Duodenal mucosa (tissue), 2 donors: ENCODE measurements at regions not wholly inside any gene's neighbourhood (a gene's known extent, or its start where the extent isn't known, plus 50 kb on each side); places are given as distances from the start of the nearest gene placed in this dataset.

Experiments
- H3K27ac ChIP-seq: one replicate; pipeline ENCODE4 v1.7.0; 2013; ENCODE audit warnings: low read depth, low read length
- H3K27me3 ChIP-seq, 2 donors: one replicate each; pipeline ENCODE4 v1.7.0; 2013; ENCODE audit warnings: low read length in 2 of 2, control low read depth in 1 of 2; ENCODE audit not compliant: insufficient read depth in 2 of 2, control insufficient read depth in 1 of 2
- H3K36me3 ChIP-seq, 2 donors: one replicate each; pipeline ENCODE4 v1.7.0; 2013; ENCODE audit warnings: low read length in 2 of 2, control low read depth in 1 of 2; ENCODE audit not compliant: insufficient read depth in 2 of 2, control insufficient read depth in 1 of 2
- H3K4me1 ChIP-seq, 2 donors: one replicate each; pipeline ENCODE4 v1.7.0; 2013; ENCODE audit warnings: low read length in 2 of 2, control low read depth in 1 of 2; ENCODE audit not compliant: insufficient read depth in 2 of 2, control insufficient read depth in 1 of 2
- H3K4me3 ChIP-seq, 2 donors: one replicate each; pipeline ENCODE4 v1.7.0; 2013; ENCODE audit warnings: low read length in 2 of 2, low read depth in 1 of 2
- H3K9ac ChIP-seq, 2 donors: one replicate each; pipeline ENCODE4 v1.7.0; 2013; ENCODE audit warnings: low read length in 2 of 2, low read depth in 1 of 2
- H3K9me3 ChIP-seq, 2 donors: one replicate each; pipeline ENCODE4 v1.7.0; 2013; ENCODE audit warnings: low read length in 2 of 2, control low read depth in 1 of 2; ENCODE audit not compliant: control insufficient read depth in 1 of 2

DNA sequence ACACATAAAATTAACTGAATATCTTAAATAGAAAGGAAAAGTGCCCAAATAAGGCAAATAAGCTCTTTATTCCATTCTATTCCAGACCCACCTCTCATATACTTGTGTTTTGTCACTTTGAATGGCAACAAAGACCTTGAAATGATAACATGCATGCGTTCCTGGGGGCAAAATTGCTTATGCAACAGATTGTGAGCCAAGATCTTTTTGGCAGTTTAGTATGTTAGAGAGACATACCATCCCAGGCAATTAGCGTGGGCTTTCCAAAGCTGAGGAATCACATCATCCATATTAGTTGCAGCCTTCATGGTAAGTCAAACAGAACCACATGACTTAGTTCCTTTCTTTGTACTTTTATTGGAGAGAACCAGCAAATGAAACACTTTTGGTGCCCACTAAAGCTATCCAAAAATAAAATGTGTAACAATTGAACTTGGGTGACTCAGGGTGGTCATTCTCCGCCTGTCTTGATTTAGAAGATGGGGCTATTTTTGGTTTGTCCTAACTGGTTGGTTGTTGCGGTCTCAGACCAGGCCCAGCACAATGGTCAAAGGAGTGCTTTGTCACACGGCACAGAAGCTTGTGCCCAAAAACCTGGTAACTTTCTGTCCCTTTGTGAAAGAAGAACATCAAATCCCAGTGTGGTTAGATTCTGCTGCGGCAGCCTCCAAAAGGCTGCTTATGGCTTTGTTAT lies 68.7 kb upstream of the ATF3 start:
- Histone ChIP-seq H3K27me3 (no peaks in the 10 kb centered on the region), H3K36me3 (no peaks in the 10 kb centered on the region), H3K27ac (no peak overlapping the region), H3K4me3 (no peak overlapping the region), H3K9ac (no peak overlapping the region), H3K4me1 (no peaks in the 10 kb centered on the region), H3K9me3 (no peaks in the 10 kb centered on the region)

DNA sequence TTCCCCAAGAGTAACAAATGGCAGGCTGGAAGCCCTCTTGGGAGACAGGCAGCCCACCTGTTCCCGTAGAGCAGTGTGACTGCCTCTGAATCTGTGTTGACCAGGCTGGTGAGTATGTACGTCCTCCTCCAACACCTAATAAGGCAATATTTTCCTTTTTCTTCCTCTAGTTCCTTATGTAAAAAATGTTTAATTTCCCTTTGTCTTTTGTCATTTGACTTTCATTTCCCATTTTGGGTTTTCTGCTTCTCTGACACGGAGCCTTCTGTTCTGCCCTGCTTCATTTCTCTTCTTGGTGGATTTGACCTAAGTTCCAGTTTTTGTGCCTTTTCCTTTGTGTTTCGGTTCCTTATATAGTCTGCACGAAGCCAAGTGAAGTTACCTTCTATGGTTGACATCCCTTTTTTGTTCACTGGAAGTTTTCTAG lies 65.8 kb upstream of the ATF3 start:
- Histone ChIP-seq H3K4me3 (no peak overlapping the region), H3K9me3 (no peaks in the 10 kb centered on the region), H3K36me3 (no peaks in the 10 kb centered on the region), H3K27me3 (no peaks in the 10 kb centered on the region), H3K4me1 (no peaks in the 10 kb centered on the region), H3K9ac (no peak overlapping the region), H3K27ac (no peak overlapping the region)

DNA sequence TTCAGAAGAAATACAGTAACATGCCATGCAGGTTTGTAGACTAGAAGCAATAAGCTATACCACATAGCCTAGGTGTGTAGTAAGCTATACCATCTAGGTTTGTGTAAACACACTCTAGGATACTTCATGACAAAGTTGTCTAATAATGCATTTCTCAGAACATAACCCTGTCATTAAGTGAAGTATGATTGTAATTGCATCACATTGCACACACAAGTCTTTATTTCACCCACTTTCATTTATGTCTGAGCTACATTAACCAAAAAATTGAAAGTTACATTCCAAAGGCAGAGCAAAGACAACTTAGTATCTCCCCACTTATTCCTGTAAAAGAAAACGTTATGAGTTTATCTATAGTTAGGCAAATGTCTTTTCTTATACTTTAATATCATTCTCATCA lies 64.5 kb upstream of the ATF3 start:
- Histone ChIP-seq H3K9ac (no peak overlapping the region), H3K9me3 (no peaks in the 10 kb centered on the region), H3K36me3 (no peaks in the 10 kb centered on the region), H3K4me3 (no peak overlapping the region), H3K27ac (no peak overlapping the region), H3K27me3 (no peaks in the 10 kb centered on the region), H3K4me1 (no peaks in the 10 kb centered on the region)

DNA sequence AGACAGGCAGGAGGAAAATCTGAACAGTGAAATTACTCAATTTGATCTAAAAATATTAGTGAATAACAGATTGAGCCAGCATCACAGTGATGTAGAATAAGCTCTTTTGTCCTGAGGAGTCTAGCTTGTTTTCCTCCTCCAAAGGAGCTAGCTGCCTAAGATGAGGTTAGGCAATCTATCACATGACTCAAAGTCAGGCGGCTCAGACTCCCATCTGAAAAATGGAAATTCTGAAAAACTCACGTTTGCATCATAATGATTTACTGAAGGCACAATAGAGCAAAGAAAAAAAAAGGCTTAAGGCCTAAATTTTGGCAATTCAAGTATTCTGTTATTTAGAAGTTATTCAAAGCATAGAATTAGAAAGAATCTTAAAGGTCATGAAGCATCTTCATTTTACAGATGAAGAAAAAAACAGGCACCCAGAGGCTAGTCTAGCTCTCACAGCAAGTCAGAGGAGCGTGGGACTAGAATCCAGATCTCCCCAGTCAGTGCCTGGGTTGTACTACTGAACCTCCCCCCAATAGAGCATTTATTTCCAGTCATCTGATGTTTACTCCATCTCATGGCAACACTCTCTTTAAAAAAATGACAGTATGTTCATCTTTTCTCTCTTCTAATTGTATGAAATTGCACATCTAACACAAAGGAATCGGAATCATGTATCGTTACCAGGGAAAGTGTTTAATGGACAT lies 62.5 kb upstream of the ATF3 start:
- no peaks in the 10 kb centered on the region for H3K27me3 ChIP-seq
- H3K4me1 ChIP-seq: no peaks in the 10 kb centered on the region
- no peak overlapping the region for H3K4me3 ChIP-seq
- no peaks in the 10 kb centered on the region for H3K36me3 ChIP-seq
- H3K9ac ChIP-seq: no peak overlapping the region
- no peak overlapping the region for H3K27ac ChIP-seq
- H3K9me3 ChIP-seq: no peaks in the 10 kb centered on the region

DNA sequence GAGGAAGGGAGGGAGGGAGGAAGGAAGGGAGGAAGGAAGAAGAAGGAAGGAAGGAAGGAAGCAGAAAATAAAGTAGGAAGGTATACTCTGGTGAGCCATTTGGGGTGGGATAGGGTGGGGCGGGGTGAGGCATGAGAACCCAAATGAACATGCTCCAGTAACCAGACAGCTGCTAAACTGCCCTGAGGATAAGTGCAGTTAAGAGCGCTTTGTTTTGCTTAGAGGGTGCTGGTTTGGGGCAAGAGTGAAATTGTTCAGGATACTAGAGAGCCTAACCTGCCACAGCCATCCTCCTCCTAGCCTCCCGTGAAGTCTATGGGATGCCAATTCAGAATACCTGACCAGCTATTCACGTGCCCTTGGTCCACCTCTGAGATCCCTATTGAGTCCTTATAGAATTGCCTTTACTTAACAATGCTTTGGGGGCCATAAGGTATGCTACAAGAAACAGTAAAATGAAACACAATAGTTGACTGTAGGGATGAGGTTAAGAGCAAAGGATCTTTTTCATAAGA lies 59.0 kb upstream of the ATF3 start:
- no peaks in the 10 kb centered on the region for H3K9me3 ChIP-seq
- no peak overlapping the region for H3K9ac ChIP-seq
- H3K4me3 ChIP-seq: no peak overlapping the region
- H3K27ac ChIP-seq: no peak overlapping the region
- H3K36me3 ChIP-seq: no peaks in the 10 kb centered on the region
- no peaks in the 10 kb centered on the region for H3K4me1 ChIP-seq
- no peaks in the 10 kb centered on the region for H3K27me3 ChIP-seq

DNA sequence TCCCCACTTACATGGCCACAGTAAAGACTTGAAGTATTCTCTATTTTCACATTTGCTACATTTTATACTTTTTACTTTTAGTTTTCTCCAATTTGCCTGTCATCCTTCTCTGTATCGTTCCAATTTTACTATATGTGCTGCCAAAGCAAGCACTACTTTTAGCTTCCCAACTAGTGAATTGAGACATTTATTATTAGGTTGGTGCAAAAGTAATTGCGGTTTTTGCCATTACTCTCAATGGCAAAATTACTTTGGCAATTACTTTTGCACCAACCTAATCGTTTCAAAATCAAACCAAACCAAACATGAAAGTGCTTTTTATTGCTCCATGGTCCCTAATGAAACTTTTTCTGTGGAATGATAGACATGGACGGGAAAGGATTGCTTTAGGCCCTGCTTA lies 56.6 kb upstream of the ATF3 start:
- no peaks in the 10 kb centered on the region for H3K9me3 ChIP-seq
- no peak overlapping the region for H3K9ac ChIP-seq
- no peaks in the 10 kb centered on the region for H3K27me3 ChIP-seq
- no peaks in the 10 kb centered on the region for H3K36me3 ChIP-seq
- H3K4me3 ChIP-seq: no peak overlapping the region
- no peaks in the 10 kb centered on the region for H3K4me1 ChIP-seq
- no peak overlapping the region for H3K27ac ChIP-seq

DNA sequence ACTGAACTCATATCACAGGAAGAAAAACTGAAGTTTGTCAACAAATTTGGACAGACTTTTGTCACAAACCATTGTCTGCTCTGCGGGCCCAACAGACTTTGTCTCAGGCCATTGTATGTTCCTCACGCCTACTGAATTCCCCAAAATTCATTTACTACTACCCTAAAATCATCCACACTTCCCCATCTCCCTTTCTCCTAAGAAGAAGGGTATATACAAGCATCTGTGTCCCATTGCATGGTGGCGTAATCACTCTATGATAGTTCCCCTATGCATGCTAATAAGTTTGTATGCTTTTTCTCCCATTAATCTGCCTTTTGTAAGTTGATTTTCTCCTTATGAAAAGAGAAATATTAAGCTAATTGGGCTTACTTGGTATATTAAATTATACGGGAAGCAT lies 54.9 kb upstream of the ATF3 start:
- Histone ChIP-seq H3K27ac (no peak overlapping the region), H3K36me3 (no peaks in the 10 kb centered on the region), H3K9ac (no peak overlapping the region), H3K9me3 (no peaks in the 10 kb centered on the region), H3K27me3 (no peaks in the 10 kb centered on the region), H3K4me3 (no peak overlapping the region), H3K4me1 (peaks cover 0 to 8% of the 10 kb centered on the region in 2 donors)

DNA sequence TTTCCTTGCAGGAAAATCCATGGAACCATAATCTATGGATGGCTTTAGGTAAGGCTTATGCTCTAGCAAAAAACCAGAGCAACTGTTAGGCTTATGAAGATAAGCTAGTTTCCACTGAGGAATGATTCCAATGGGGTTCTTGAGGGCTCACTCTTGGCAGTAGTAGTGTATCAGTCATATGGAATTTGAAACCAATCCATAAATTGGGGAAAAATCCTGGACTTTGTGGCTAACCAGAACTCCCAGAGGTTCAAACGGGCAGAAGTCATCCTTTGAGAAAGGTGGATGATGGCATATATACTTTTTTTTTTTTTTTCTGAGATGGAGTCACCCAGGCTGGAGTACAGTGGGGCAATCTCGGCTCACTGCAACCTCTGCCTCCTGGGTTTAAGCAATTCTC lies 54.2 kb upstream of the ATF3 start:
- H3K4me1 ChIP-seq: peaks cover 0 to 8% of the 10 kb centered on the region in 2 donors
- no peaks in the 10 kb centered on the region for H3K27me3 ChIP-seq
- H3K36me3 ChIP-seq: no peaks in the 10 kb centered on the region
- no peaks in the 10 kb centered on the region for H3K9me3 ChIP-seq
- no peak overlapping the region for H3K9ac ChIP-seq
- H3K4me3 ChIP-seq: no peak overlapping the region
- H3K27ac ChIP-seq: no peak overlapping the region

DNA sequence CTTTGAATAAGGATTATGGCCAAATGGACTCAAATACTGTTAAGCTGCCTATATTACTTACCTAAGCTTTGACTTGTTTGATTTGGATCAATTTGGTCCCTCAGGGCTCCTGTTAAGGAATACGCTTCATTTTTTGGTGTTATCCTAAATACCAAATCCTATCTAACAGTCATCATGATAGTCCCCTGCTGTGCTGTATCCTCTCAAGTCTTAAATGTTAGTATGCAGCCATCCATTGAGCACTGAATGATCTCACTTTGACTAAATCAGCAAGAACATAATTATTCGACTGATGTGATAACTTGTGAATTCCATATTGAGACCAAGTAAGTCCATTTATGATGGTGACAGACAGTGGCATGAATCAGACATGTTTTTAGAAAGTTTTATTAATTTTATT lies 53.1 kb upstream of the ATF3 start:
- no peaks in the 10 kb centered on the region for H3K36me3 ChIP-seq
- H3K27ac ChIP-seq: no peak overlapping the region
- H3K4me3 ChIP-seq: no peak overlapping the region
- H3K9ac ChIP-seq: no peak overlapping the region
- H3K9me3 ChIP-seq: no peaks in the 10 kb centered on the region
- no peaks in the 10 kb centered on the region for H3K27me3 ChIP-seq
- peaks cover 0 to 8% of the 10 kb centered on the region in 2 donors for H3K4me1 ChIP-seq

DNA sequence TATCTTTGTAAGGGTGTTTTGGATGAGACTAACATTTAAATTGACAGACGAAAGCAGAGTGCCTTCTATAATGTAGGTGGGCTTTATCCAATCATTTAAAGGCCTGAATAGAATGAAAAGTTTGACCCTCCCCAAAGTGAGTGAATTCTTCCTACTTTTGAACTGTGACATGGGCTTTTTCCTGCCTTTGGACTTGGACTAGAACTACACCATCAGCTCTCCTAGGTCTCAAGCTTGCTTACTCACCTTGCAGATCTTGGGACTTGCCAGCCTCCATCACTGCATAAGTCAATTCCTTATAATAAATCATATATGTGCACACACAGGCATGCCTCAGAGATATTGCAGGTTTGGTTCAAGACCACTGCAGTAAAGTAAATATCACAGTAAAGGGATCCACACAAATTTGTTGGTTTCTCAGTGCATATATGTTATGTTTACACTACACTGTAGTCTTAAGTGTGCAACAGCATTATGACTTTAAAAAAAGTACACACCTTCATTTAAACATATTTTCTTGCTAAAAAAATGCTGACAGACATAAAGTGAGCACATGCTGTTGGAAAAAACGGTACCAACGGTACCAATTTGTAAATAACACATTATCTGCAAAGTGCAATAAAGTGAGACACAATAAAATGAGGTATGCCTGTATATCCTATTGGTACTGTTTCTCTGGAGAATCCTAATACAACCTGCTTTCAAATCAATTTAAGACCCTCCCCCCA lies 51.6 kb upstream of the ATF3 start:
- Histone ChIP-seq H3K9me3 (no peaks in the 10 kb centered on the region), H3K27ac (no peak overlapping the region)

More for the DNA sequence above, 51.6 kb upstream of the ATF3 start:
- Histone ChIP-seq H3K4me3 (no peak overlapping the region), H3K27me3 (no peaks in the 10 kb centered on the region), H3K4me1 (peaks cover 0 to 8% of the 10 kb centered on the region in 2 donors), H3K9ac (no peak overlapping the region), H3K36me3 (no peaks in the 10 kb centered on the region)
